Midbrain (tissue), 1 donor: ENCODE measurements at regions not wholly inside any gene's neighbourhood (a gene's known extent, or its start where the extent isn't known, plus 50 kb on each side); places are given as distances from the start of the nearest gene placed in this dataset.
"Not testable (repeated sequence)": the region's sequence is repeated elsewhere in the genome, so short reads cannot be mapped to it uniquely, and the experiment has no call there.

Experiments
- DNase-seq: peaks from one replicate; lab custom pipeline; 2025; lab: John Stamatoyannopoulos, UW

- DNase-seq, result no peak
These were observed 385.5 kb downstream of the SEC14L1 start for GRCh38 chr17:77526259-77526711.

- DNase-seq, result no peak
These were observed 386.1 kb downstream of the SEC14L1 start for GRCh38 chr17:77526728-77527350.

DNA sequence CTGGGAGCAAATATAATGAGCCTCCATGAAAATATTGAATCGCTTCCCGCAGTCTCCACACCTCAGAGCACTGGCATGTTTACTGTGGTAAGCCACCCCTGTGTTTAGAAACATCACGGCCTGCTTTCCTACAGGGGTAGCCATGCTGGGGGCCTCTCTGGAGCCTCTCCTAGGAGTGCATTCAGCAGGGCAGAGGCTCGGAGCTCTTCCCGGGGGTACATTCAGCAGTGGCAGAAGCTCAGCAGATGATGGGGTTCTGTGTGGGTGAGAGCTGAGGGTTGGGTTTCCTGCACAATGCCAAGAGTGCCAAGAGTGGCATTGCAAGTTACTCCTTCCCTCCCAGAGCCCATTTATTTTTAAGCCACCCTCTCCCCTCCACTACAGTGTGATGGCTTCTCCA lies 386.6 kb downstream of the SEC14L1 start:
- DNase-seq, result no peak

- DNase-seq, result no peak
These were observed 387.2 kb downstream of the SEC14L1 start for GRCh38 chr17:77527836-77528505.

DNA sequence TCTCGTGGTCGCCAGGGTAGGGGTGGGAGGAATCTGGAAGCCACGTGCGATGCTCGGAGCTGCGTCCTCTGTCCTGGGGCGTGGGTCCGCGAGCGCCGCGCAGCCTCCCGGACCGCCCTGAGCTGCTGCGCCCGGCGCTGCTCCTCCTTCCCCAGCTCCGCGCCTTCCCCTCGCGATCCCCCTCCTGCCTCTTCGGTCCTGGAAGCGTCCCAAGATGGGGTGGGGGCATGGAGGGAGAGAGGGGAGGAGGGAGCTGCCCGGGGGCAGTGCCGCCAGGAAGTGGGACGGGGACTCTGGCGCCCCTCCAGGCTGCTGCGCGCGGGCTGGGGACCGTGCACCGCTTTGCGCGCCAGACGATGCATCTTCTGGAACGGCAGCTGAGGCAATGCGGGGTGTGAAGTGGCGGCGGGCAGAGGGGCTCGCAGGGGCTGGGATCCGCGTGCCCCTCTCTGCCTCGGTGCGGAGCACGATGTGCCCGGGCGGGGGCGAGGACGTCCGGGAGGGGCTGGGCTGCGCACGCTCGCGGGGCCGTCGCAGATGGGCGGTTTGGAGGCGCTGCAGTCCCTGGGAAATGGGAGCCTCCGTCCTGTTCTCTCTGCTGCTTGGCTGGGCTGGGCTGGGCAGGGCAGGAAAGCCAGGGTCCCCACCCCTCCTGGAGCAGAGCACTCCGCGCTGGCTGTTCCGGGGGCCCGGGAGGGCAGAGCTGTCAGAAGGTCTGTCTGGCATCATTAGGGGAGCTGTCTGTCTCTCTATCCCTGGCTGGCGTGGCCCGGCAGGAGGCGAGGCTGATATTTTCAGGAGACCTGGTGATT lies 388.0 kb downstream of the SEC14L1 start:
- no peak for DNase-seq

DNA sequence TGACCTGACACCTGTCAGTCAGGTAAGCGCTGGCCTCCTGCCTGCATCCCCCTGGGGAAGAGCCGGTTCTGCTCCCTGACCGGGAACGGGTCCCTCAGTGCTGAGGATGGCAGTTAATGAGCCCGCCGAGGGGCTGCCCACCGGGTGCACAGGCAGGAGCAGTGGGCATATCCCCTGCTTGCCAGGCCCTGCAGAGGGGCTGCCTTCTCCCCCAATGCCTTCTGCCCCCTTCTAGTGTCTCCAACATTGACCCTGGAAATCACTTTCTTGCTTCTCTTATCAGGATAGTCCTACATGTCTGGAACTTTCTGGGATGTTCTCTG lies 388.5 kb downstream of the SEC14L1 start:
- no peak for DNase-seq

DNA sequence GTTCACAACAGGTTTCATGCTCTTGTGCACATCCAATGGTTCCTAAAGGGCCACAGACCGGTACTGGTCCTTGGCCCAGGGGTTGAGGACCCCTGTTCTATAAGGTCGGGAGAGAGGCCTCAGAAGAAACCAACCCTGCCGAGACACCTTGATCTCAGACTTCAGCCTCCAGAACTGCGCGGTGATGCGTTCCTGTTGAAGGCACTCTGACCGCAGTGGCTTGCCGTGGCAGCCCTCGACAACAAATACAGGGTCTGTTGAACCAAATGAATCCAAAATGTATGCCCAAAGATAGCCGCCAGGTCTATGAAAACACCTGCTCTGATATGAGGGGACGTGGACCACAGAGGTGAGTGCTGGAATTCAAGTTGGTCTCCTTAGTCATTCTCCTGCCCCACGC lies 389.8 kb downstream of the SEC14L1 start:
- no peak for DNase-seq

GRCh38 chr17:77531002-77531401 lies 390.2 kb downstream of the SEC14L1 start:
- no peak for DNase-seq

DNA sequence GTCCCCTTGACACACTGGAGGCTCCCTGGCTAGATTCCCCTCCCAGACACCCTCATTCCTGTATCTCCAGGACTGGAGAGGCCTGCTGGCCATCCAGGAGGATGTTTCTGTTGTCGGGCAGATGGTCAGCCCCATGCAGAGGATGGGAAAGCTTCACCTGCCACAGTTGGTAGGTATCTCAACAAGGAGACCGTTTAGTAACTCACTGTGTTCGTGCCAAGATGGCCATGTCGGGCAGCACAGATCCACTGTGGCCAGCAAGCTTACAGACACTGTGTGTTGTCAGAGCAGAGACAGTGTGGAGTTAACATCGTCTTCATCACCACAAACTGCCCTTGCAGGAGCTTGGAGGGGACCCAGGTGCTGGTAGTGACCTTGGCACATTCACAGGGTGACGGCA lies 390.9 kb downstream of the SEC14L1 start:
- DNase-seq, result no peak

DNA sequence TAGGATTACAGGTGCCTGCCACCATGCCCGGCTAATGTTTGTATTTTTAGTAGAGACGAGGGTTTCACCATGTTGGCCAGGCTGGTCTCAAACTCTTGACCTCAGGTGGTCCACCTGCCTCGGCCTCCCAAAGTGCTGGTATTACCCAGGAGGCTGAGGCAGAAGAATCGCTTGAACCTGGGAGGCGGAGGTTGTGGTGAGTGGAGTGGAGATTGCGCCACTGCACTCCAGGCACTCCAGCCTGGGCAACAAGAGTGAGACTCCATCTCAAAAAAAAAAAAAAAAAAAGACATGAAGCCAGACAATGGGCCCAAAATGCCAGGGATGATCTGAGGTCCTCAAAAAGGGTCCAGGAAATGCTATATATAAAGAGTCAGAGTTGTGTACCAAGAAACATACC lies 392.9 kb downstream of the SEC14L1 start:
- DNase-seq, result not testable (repeated sequence)

DNA sequence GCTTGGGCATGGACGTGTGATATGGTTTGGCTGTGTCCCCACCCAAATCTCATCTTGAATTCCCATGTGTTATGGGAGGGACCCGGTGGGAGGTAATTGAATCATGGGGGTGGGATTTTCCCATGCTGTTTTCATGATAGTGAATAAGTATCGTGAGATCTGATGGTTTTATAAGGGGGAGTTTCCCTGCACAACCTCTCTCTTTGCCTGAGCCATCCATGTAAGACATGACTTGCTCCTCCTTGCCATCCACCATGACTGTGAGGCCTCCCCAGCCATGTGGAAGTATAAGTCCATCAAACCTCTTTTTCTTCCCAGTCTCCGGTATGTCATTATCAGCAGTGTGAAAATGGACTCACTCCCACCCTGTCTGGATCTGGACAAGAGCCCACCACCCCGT lies 393.4 kb downstream of the SEC14L1 start:
- no peak for DNase-seq

GRCh38 chr17:77535435-77535834 lies 394.7 kb downstream of the SEC14L1 start:
- no peak for DNase-seq

DNA sequence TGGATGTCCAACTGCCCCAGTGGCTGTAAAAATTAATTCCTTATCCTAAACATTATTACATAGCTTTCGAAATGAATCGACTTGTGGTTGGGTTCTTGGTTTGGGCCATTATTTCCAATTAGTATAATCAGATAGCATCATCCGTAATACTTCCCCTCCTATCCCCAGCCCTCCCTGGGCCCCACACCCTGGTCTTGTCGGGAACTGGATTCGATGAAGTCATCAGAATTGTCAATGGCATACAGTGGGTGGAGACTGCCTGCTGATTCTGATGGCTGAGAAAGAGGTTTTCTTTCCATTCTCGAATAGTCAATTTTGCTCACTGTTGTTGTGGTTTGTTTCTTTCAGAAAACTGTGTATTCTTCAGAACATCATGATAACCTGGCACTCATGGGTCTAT lies 395.1 kb downstream of the SEC14L1 start:
- no peak for DNase-seq

GRCh38 chr17:77537566-77537965 lies 396.8 kb downstream of the SEC14L1 start:
- DNase-seq, result no peak

DNA sequence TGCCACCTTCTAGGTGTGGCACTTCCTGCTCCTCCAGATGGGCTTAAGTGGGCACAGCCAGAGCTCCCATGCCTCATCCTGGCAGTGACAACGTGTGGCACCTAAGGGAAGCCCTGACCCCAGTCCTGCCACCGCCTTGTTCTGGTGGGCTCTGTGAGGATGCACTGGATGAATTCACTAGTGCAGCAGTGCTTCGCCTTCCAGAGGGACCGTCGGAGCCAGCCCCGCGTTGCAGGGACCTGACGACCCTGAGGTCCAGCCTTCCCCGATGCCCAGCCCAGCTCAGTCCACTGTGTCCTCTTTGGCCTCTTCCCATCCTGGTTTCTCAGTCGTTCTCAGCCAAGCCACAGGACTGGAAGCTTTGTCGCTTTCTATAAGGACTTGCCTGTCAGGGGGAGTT lies 399.8 kb downstream of the SEC14L1 start:
- no peak for DNase-seq

- no peak for DNase-seq
These were observed 400.2 kb downstream of the SEC14L1 start for GRCh38 chr17:77540975-77541374.

DNA sequence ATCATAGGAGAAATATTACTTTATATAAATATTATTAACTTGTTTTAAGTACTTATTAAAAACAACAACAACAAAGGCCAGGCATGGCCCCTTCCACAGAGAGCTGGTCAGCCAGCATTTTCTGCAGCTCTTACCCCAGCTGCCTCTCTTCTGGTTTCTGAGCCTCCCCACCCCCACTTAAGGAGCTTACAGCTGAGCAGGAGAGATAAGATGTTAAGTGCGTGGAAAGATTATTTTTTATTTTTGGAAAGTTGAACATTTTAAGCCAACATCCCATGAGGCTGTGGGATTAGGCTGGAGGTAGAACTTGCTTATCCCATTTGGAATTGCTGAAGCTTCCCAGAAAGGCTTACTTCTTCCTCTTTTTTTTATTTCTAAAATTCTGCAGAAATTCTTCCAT lies 401.2 kb downstream of the SEC14L1 start:
- DNase-seq, result no peak

- DNase-seq, result peak; percentile 86
These were observed 402.1 kb downstream of the SEC14L1 start for GRCh38 chr17:77542551-77543490.

DNA sequence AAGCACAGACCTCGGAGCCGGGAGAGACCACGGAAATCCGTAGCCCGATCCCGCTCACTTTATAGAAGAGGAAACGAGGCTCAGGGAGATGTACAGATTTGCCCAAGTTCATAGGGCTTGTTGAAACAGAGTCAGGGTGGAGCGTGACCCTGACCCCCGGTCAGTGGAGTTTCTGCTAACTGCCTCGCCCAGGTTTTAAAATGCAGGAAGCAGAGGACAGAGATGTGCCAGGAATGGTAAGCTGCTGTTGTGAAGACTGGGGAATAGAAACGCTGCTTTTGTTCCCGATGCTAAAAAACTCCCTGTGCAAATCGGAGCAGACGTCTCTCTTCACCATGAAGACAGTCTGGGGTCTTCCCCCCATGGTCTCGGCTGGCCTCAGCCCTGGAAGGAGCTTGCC lies 403.0 kb downstream of the SEC14L1 start:
- no peak for DNase-seq

GRCh38 chr17:77544347-77545110 lies 403.8 kb downstream of the SEC14L1 start:
- no peak for DNase-seq

DNA sequence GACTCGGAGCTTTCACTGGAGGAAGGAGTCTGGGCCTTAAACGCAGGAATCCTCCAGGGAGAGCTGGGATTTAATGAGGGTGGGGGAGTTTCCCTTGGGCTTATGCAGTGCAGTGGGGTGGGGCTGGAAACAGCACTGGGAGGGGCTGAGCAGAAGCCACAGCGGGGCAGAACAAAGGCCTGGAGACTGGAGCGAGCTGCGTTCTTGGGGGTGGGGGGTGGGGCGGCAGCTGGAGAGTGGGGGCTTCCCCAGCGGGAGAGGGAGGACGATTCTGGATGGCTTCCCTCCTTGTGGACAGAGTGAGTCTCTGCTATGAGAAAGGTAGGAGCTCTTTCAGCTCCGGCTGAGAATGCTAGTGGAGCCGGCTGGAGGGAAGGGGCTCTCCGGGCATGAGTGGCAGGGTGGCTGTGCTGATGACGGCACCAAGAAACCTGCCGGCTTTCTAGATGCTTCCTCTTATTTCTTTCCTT lies 406.0 kb downstream of the SEC14L1 start:
- DNase-seq, result no peak
